IMR-90 (cell line): ENCODE measurements at regions not wholly inside any gene's neighbourhood (a gene's known extent, or its start where the extent isn't known, plus 50 kb on each side); places are given as distances from the start of the nearest gene placed in this dataset.
A peak's percentile ranks its signal among the peaks of the same experiment; 100 is the strongest.
"Not testable (repeated sequence)": the region's sequence is repeated elsewhere in the genome, so short reads cannot be mapped to it uniquely, and the experiment has no call there.

Experiments
- ATAC-seq: fragments of 200-7000 bp; cut with Tn5 transposase; 2 replicates; pipeline ENCODE4 v1.9.1; 2020; ENCODE audit warnings: low read depth, mild to moderate bottlenecking, moderate library complexity
- BruUV-seq: library from RNA; stranded (reverse); fragments of 400-500 nt; replicated peaks from 2 replicates; lab custom pipeline; 2021; lab: Mats Ljungman, UMichigan
- CTCF ChIA-PET: fragments of 300-600 bp; formaldehyde crosslinking; extraction: SDS; loops from one replicate; lab custom pipeline; 2021; ENCODE audit warnings: antibody characterized with exemption; lab: Yijun Ruan, JAX
- POLR2A ChIA-PET: fragments of 300-600 bp; sonication (Branson Sonifier 250); formaldehyde crosslinking; loops from one replicate; lab custom pipeline; 2022; ENCODE audit warnings: antibody characterized with exemption; ENCODE audit not compliant: unreplicated experiment; lab: Charles Lee
- DNase-seq: peaks from one replicate; pipeline ENCODE4 v3.0.0; 2013
- H2AFZ ChIP-seq: replicated peaks from 2 replicates; pipeline ENCODE3; 2013; ENCODE audit warnings: low read length, mild to moderate bottlenecking; ENCODE audit not compliant: poor library complexity
- H2AK5ac ChIP-seq: 2 replicates; pipeline ENCODE4 v1.6.1; 2013; ENCODE audit warnings: low read depth, low read length, inconsistent platforms
- H2AK9ac ChIP-seq: replicated peaks from 2 replicates; pipeline ENCODE3; 2013; ENCODE audit warnings: mild to moderate bottlenecking, low read depth, low read length, moderate library complexity; ENCODE audit not compliant: poor library complexity
- H2BK120ac ChIP-seq: 2 replicates; pipeline ENCODE4 v1.6.1; 2013; ENCODE audit warnings: low read depth, low read length, inconsistent platforms
- H2BK15ac ChIP-seq: 3 replicates; pipeline ENCODE4 v1.6.1; 2013; ENCODE audit warnings: low read depth, low read length, inconsistent platforms
- H2BK20ac ChIP-seq: 2 replicates; pipeline ENCODE4 v1.6.1; 2013; ENCODE audit warnings: low read depth, mild to moderate bottlenecking, inconsistent platforms, low read length, moderate library complexity
- H2BK5ac ChIP-seq: 2 replicates; pipeline ENCODE4 v1.6.1; 2013; ENCODE audit warnings: mild to moderate bottlenecking, low read depth, low read length, inconsistent platforms; ENCODE audit not compliant: poor library complexity, severe bottlenecking
- H3K14ac ChIP-seq: replicated peaks from 2 replicates; pipeline ENCODE4 v1.6.1; 2013; ENCODE audit warnings: low read depth, low read length, inconsistent platforms
- H3K18ac ChIP-seq: 2 replicates; pipeline ENCODE4 v1.6.1; 2013; ENCODE audit warnings: low read depth, low read length, control low read depth
- H3K23ac ChIP-seq: 2 replicates; pipeline ENCODE4 v1.6.1; 2013; ENCODE audit warnings: low read depth, low read length, inconsistent platforms
- H3K27ac ChIP-seq: 2 replicates; pipeline ENCODE4 v1.5.1; 2013; ENCODE audit warnings: mild to moderate bottlenecking, control low read depth, low read length; ENCODE audit not compliant: insufficient read depth
- H3K27me3 ChIP-seq: 2 replicates; pipeline ENCODE4 v1.6.1; 2013; ENCODE audit warnings: low read length; ENCODE audit not compliant: control insufficient read depth, insufficient read depth
- H3K36me3 ChIP-seq: 2 replicates; pipeline ENCODE4 v1.6.1; 2013; ENCODE audit warnings: low read length, mixed read lengths; ENCODE audit not compliant: control insufficient read depth, insufficient read depth
- H3K4ac ChIP-seq: 2 replicates; pipeline ENCODE4 v1.6.1; 2013; ENCODE audit warnings: low read depth, low read length, inconsistent platforms
- H3K4me1 ChIP-seq: 2 replicates; pipeline ENCODE4 v1.6.1; 2013; ENCODE audit warnings: low read length, mixed read lengths; ENCODE audit not compliant: control insufficient read depth, insufficient read depth
- H3K4me2 ChIP-seq: 2 replicates; pipeline ENCODE4 v1.6.1; 2013; ENCODE audit warnings: low read depth, mild to moderate bottlenecking, control low read depth, low read length, moderate library complexity
- H3K4me3 ChIP-seq: 2 replicates; pipeline ENCODE4 v1.5.1; 2013; ENCODE audit warnings: low read depth, mild to moderate bottlenecking, control low read depth, low read length, moderate library complexity; ENCODE audit not compliant: insufficient read depth
- H3K56ac ChIP-seq: 2 replicates; pipeline ENCODE4 v1.6.1; 2013; ENCODE audit warnings: low read length, inconsistent platforms; ENCODE audit not compliant: insufficient read depth; ENCODE audit errors: extremely low read depth
- H3K79me1 ChIP-seq, 2 experiments: 2 replicates each; pipeline ENCODE4 v1.6.1; 2013; ENCODE audit warnings: low read length in 2 of 2, inconsistent platforms in 1 of 2, low read depth in 1 of 2
- H3K9ac ChIP-seq: 2 replicates; pipeline ENCODE4 v1.6.1; 2013; ENCODE audit warnings: low read depth, low read length, control low read depth
- H3K9me1 ChIP-seq: 2 replicates; pipeline ENCODE4 v1.6.1; 2013; ENCODE audit warnings: low read length, inconsistent platforms; ENCODE audit not compliant: insufficient read depth
- H3K9me3 ChIP-seq: 2 replicates; pipeline ENCODE4 v1.6.1; 2013; ENCODE audit warnings: low read length; ENCODE audit not compliant: control insufficient read depth, insufficient read depth
- H4K20me1 ChIP-seq: 2 replicates; pipeline ENCODE4 v1.6.1; 2013; ENCODE audit warnings: low read length, inconsistent platforms; ENCODE audit not compliant: insufficient read depth
- H4K5ac ChIP-seq: 2 replicates; pipeline ENCODE4 v1.6.1; 2013; ENCODE audit warnings: mild to moderate bottlenecking, low read depth, low read length, control low read depth
- H4K8ac ChIP-seq, 2 experiments: 2 replicates each; pipeline ENCODE4 v1.6.1; 2013; ENCODE audit warnings: low read depth in 2 of 2, low read length in 2 of 2, control low read depth in 1 of 2, inconsistent platforms in 1 of 2
- H4K91ac ChIP-seq: 2 replicates; pipeline ENCODE4 v1.6.1; 2013; ENCODE audit warnings: low read depth, low read length, inconsistent platforms; ENCODE audit not compliant: insufficient read depth
- WGBS, 2 experiments: methylation state at CpG; one replicate each; pipeline versions ENCODE4 v1.1.5 to v1.1.7; 2013; ENCODE audit warnings: missing lambda C conversion rate in 2 of 2; ENCODE audit not compliant: insufficient read length in 1 of 2; ENCODE audit errors: extremely low coverage in 2 of 2; 5-methylcytosine and 5-hydroxymethylcytosine counted together
- dilution Hi-C: fragments of 300-500 bp; cut with HindIII; formaldehyde crosslinking; loops from one replicate; pipeline ENCODE4 v1.14.3; 2018; ENCODE audit warnings: low sequenced_read_pairs; ENCODE audit not compliant: unreplicated experiment
- in situ Hi-C: fragments of 300-500 bp; cut with MboI; formaldehyde crosslinking; loops from 3 replicates; pipeline ENCODE4 v1.14.3; 2019; ENCODE audit warnings: low sequenced_read_pairs, inconsistent platforms, mixed read lengths
- intact Hi-C: fragments of 100-400 bp; cut with micrococcal nuclease; formaldehyde crosslinking; loops from 2 replicates; pipeline ENCODE4 v1.10.0; 2022

- H2AK9ac ChIP-seq, H3K23ac ChIP-seq, H3K27ac ChIP-seq, H3K36me3 ChIP-seq, H3K18ac ChIP-seq, in situ Hi-C loops, H2BK15ac ChIP-seq, H2BK20ac ChIP-seq, H3K4me3 ChIP-seq, H2AK5ac ChIP-seq, dilution Hi-C loops, H3K9ac ChIP-seq, H3K56ac ChIP-seq, H2BK120ac ChIP-seq, H4K5ac ChIP-seq, intact Hi-C loops, POLR2A ChIA-PET, H4K20me1 ChIP-seq, H3K14ac ChIP-seq, H3K9me1 ChIP-seq, H3K4me1 ChIP-seq, CTCF ChIA-PET, ATAC-seq, H4K91ac ChIP-seq, H3K4ac ChIP-seq, H4K8ac ChIP-seq, H3K4me2 ChIP-seq, H3K27me3 ChIP-seq, H2AFZ ChIP-seq, BruUV-seq, H3K79me1 ChIP-seq: not testable (repeated sequence)
- Histone ChIP-seq H2BK5ac (peak overlapping the region; percentile 26), H3K9me3 (peaks cover 54% of the 10 kb centered on the region)
- 54 to 100% methylated on average over 11 to 16 of the region's 16 CpGs for WGBS, 2 experiments
- peak; percentile 40 for DNase-seq
These were observed 2595.3 kb upstream of the TPTE start for GRCh38 chr21:7925918-7926582.

GRCh38 chr21:7928528-7928927 is 2592.9 kb upstream of the TPTE start:
- BruUV-seq, H2AK5ac ChIP-seq, H3K4me1 ChIP-seq, H3K9ac ChIP-seq, H3K56ac ChIP-seq, CTCF ChIA-PET, H3K79me1 ChIP-seq, H3K27ac ChIP-seq, H3K14ac ChIP-seq, intact Hi-C loops, H2BK15ac ChIP-seq, H3K27me3 ChIP-seq, H3K36me3 ChIP-seq, H2AK9ac ChIP-seq, H2AFZ ChIP-seq, DNase-seq, H3K23ac ChIP-seq, H4K8ac ChIP-seq, H3K9me1 ChIP-seq, H2BK20ac ChIP-seq, H4K91ac ChIP-seq, POLR2A ChIA-PET, H3K4me3 ChIP-seq, H3K18ac ChIP-seq, dilution Hi-C loops, H2BK120ac ChIP-seq, H3K4ac ChIP-seq, in situ Hi-C loops, H4K20me1 ChIP-seq, H3K4me2 ChIP-seq, ATAC-seq, H4K5ac ChIP-seq: not testable (repeated sequence)
- Histone ChIP-seq H3K9me3 (peaks cover 39% of the 10 kb centered on the region), H2BK5ac (peak overlapping the region; percentile 61)
- 46 to 99% methylated on average over 7 to 12 of the region's 12 CpGs for WGBS, 2 experiments
